DMS53 treated with DMSO at 0.1 percent for 48 hours (cell line): ENCODE measurements at regions not wholly inside any gene's neighbourhood (a gene's known extent, or its start where the extent isn't known, plus 50 kb on each side); places are given as distances from the start of the nearest gene placed in this dataset.
"Not testable (repeated sequence)": the region's sequence is repeated elsewhere in the genome, so short reads cannot be mapped to it uniquely, and the experiment has no call there.

Experiments
- DNase-seq: peaks from one replicate; lab custom pipeline; 2025; ENCODE audit not compliant: unreplicated experiment; lab: John Stamatoyannopoulos, UW

GRCh38 chr9:26504057-26504456 lies 388.5 kb downstream of the CAAP1 start:
- no peak for DNase-seq

- no peak for DNase-seq
Measured at GRCh38 chr9:26502311-26502710, 390.3 kb downstream of the CAAP1 start.

- DNase-seq: no peak
Measured at GRCh38 chr9:26500471-26500870, 392.1 kb downstream of the CAAP1 start.

GRCh38 chr9:26492608-26493521 lies 399.7 kb downstream of the CAAP1 start:
- DNase-seq: not testable (repeated sequence)

- not testable (repeated sequence) for DNase-seq
Measured at GRCh38 chr9:26491922-26492607, 400.5 kb downstream of the CAAP1 start.

GRCh38 chr9:26483991-26484390 lies 408.6 kb downstream of the CAAP1 start:
- DNase-seq: no peak

GRCh38 chr9:26477963-26478362 lies 414.6 kb downstream of the CAAP1 start:
- DNase-seq: no peak

GRCh38 chr9:26471261-26471660 lies 421.3 kb downstream of the CAAP1 start:
- DNase-seq: no peak

GRCh38 chr9:26470284-26470683 lies 422.3 kb downstream of the CAAP1 start:
- DNase-seq: no peak

GRCh38 chr9:26463837-26464236 lies 428.8 kb downstream of the CAAP1 start:
- DNase-seq: no peak

- no peak for DNase-seq
Measured at GRCh38 chr9:26462751-26463150, 429.9 kb downstream of the CAAP1 start.

GRCh38 chr9:26462213-26462612 lies 430.4 kb downstream of the CAAP1 start:
- DNase-seq: no peak

- no peak for DNase-seq
Measured at GRCh38 chr9:26460624-26461023, 432.0 kb downstream of the CAAP1 start.

- no peak for DNase-seq
Measured at GRCh38 chr9:26459959-26460358, 432.6 kb downstream of the CAAP1 start.

GRCh38 chr9:26458054-26458453 lies 434.5 kb downstream of the CAAP1 start:
- no peak for DNase-seq

GRCh38 chr9:26457151-26457550 lies 435.5 kb downstream of the CAAP1 start:
- peak; percentile 71 for DNase-seq

- DNase-seq: no peak
Measured at GRCh38 chr9:26439061-26439624, 453.5 kb downstream of the CAAP1 start.

- DNase-seq: no peak
Measured at GRCh38 chr9:26437056-26437711, 455.4 kb downstream of the CAAP1 start.

GRCh38 chr9:26426551-26427131 lies 466.0 kb downstream of the CAAP1 start:
- DNase-seq: no peak

- DNase-seq: no peak
Measured at GRCh38 chr9:26418480-26418879, 474.1 kb downstream of the CAAP1 start.

GRCh38 chr9:26415528-26415927 lies 477.1 kb downstream of the CAAP1 start:
- no peak for DNase-seq
